ENCODE measurements at regions not wholly inside any gene's neighbourhood (a gene's known extent, or its start where the extent isn't known, plus 50 kb on each side); places are given as distances from the start of the nearest gene placed in this dataset.

GRCh38 chr10:14403359-14403758, 72.6 kb upstream of the FRMD4A start:
- DNase-seq (ENCODE audit: low spot score), result no peak
- in situ Hi-C loops (cut with MboI; ENCODE audit: low sequenced_read_pairs, unreplicated experiment), result no loop called here
- TF ChIP-seq CTCF (IDR thresholded peaks at IDR 0.05; ENCODE audit: borderline replicate concordance, control extremely low read depth, extremely low read depth, insufficient read depth, missing control alignments), result no peak

- DNase-seq (ENCODE audit: low spot score), result no peak
- TF ChIP-seq CTCF (IDR thresholded peaks at IDR 0.05; ENCODE audit: borderline replicate concordance, control extremely low read depth, extremely low read depth, insufficient read depth, missing control alignments), result no peak
- in situ Hi-C loops (cut with MboI; ENCODE audit: low sequenced_read_pairs, unreplicated experiment), result no loop called here
Observed at GRCh38 chr10:14399641-14400040, 68.9 kb upstream of the FRMD4A start.

DNA sequence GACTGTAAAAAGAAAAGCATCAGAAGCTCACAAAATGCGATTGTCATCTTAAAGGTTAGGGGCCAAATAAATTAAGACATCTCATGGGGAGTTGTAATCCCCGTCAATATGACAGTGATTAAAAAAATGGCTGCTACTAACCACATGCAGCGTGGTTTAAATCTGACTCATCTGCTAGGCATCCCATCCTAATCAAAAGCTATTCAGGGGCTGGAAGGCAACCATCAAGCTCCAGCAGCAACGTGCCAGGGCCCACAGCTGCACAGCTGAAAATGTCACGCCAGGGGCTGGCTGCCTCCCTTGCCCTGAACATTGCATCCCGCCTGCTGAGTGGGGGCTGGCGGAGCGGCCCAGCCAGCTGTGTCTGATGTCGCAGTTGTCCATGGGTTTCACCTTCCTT, 66.3 kb upstream of the FRMD4A start:
- DNase-seq (ENCODE audit: low spot score), result no peak
- no peak for TF ChIP-seq CTCF (IDR thresholded peaks at IDR 0.05; ENCODE audit: borderline replicate concordance, control extremely low read depth, extremely low read depth, insufficient read depth, missing control alignments)
- in situ Hi-C loops (cut with MboI; ENCODE audit: low sequenced_read_pairs, unreplicated experiment), result no loop called here

GRCh38 chr10:14396411-14397048, 65.8 kb upstream of the FRMD4A start:
- DNase-seq (ENCODE audit: low spot score), result no peak
- in situ Hi-C loops (cut with MboI; ENCODE audit: low sequenced_read_pairs, unreplicated experiment), result no loop called here
- no peak for TF ChIP-seq CTCF (IDR thresholded peaks at IDR 0.05; ENCODE audit: borderline replicate concordance, control extremely low read depth, extremely low read depth, insufficient read depth, missing control alignments)

DNA sequence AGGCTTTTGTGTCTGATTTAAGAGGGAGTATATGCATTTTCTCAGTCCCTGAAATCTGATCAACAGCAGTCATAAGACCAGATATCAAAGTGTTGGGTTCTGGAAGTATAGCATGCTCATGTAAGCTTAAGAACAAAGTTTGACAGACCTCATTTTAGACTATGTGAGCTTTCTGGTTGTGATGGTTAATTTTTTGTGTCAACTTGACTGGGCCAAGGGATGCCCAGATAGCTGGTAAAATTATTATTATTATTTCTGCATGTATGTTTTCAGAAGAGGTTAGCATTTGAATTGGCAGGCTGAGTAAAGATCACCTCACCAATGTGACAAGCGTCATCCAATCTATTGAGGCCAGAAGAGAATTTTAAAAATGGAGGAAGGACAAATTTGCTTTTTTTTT, 63.5 kb upstream of the FRMD4A start:
- no peak for DNase-seq (ENCODE audit: low spot score)
- no peak for TF ChIP-seq CTCF (IDR thresholded peaks at IDR 0.05; ENCODE audit: borderline replicate concordance, control extremely low read depth, extremely low read depth, insufficient read depth, missing control alignments)
- in situ Hi-C loops (cut with MboI; ENCODE audit: low sequenced_read_pairs, unreplicated experiment), result no loop called here

DNA sequence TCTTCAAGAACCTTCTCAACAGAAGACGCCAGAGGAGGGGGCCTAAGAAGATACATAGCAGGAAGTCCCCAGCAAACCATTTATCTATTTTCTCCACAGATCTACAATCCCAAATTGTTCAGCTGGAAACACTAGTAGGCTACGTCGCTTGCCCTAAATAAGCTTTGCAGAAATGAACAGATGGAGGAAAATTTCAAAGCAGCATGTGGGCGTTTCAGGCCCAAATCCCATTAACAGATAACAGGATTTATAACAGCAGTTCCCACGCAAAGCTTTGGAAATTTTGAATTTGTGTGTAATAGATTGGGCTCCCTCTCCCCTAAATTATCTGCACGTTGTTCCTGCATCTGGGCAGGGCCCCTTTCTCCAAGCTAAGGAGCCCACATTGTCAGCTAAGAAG, 60.6 kb upstream of the FRMD4A start:
- in situ Hi-C loops (cut with MboI; ENCODE audit: low sequenced_read_pairs, unreplicated experiment), result no loop called here
- no peak for DNase-seq (ENCODE audit: low spot score)
- no peak for TF ChIP-seq CTCF (IDR thresholded peaks at IDR 0.05; ENCODE audit: borderline replicate concordance, control extremely low read depth, extremely low read depth, insufficient read depth, missing control alignments)

Measured in GM13976 (cell line).